GM12891 (cell line): ENCODE measurements at regions not wholly inside any gene's neighbourhood (a gene's known extent, or its start where the extent isn't known, plus 50 kb on each side); places are given as distances from the start of the nearest gene placed in this dataset.

Experiments used
- POLR2A ChIP-seq: IDR thresholded peaks from 2 replicates; pipeline ENCODE4 v1.6.1; 2011; ENCODE audit warnings: low read depth, low read length, control low read depth
- POLR2AphosphoS5 ChIP-seq: IDR thresholded peaks from 2 replicates; pipeline ENCODE4 v1.6.1; 2011; ENCODE audit warnings: low read depth, low read length, control low read depth
- TAF1 ChIP-seq: IDR thresholded peaks from 2 replicates; pipeline ENCODE4 v1.6.1; 2011; ENCODE audit warnings: low read depth, low read length, control low read depth

GRCh38 chr18:10054366-10054765 lies 140.6 kb downstream of the VAPA start:
- TF ChIP-seq TAF1 (no peak), POLR2AphosphoS5 (no peak), POLR2A (no peak)
